HUDEP-2 (cell line): ENCODE measurements at regions not wholly inside any gene's neighbourhood (a gene's known extent, or its start where the extent isn't known, plus 50 kb on each side); places are given as distances from the start of the nearest gene placed in this dataset.

Experiments used
- DNase-seq, 76 experiments: peaks; one replicate each; lab custom pipeline; 2025; ENCODE audit not compliant: unreplicated experiment in 76 of 76; lab: John Stamatoyannopoulos, UW

DNA sequence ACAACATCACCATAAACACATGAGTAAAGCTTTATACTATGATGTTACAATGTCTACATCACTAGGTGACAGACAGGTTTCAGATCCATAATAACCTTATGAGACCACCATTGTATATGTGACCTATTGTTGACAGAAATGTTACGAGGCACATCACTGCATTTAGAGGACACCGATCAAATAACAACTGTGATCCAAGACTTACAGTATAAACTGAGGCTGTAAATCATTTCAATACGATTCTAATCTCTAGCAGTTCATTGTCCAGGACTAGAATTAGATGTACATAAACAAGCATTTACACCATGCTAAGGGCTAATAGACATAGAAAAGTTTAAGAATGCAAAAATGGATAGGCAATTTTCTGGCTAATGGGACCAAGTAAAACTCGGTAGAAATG lies 491.9 kb upstream of the ROBO1 start:
- DNase-seq = no peak

GRCh38 chr3:80252113-80252512 lies 484.3 kb upstream of the ROBO1 start:
- DNase-seq = no peak

- no peak for DNase-seq
Measured at GRCh38 chr3:80247766-80248165, 480.0 kb upstream of the ROBO1 start.

GRCh38 chr3:80244390-80244789 lies 476.6 kb upstream of the ROBO1 start:
- no peak for DNase-seq

- DNase-seq = no peak
Measured at GRCh38 chr3:80241791-80242190, 474.0 kb upstream of the ROBO1 start.

DNA sequence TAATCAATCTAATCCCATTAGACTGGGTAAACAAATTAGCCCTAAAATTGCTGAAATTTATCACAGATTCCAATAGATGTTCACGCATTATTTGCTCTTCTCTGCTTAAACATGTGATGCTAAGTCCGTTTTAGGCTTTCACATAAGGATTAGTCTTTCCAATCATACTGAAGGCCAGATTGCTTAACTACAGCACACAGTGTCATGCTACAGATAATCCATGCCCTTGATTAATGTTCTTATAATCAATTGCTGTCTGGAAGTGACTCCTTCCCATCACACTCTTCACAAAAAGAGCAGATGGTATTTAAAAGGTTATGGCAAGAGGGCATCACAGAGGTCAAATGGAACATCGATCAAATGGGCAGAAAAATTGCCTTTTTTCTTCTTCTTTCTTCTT lies 471.5 kb upstream of the ROBO1 start:
- no peak for DNase-seq

DNA sequence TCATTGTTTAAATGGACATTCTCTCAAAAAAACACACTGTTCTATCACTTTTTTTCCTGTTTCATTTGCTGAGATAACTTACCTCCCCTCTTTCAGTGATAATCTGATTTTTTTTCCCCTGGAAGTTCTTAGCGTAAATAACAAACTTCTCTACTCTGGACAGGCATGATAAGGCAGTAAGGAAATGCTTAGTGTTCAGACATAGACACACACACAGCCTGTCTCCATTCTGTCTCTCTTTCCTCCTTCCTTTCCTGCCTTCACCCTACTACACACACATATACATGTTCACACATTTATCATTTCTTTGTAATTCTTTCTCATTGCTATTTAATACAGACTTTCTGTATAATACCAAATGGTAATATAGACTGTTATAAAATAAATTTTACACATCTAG lies 470.8 kb upstream of the ROBO1 start:
- no peak for DNase-seq

- no peak for DNase-seq
Measured at GRCh38 chr3:80238152-80238551, 470.4 kb upstream of the ROBO1 start.

DNA sequence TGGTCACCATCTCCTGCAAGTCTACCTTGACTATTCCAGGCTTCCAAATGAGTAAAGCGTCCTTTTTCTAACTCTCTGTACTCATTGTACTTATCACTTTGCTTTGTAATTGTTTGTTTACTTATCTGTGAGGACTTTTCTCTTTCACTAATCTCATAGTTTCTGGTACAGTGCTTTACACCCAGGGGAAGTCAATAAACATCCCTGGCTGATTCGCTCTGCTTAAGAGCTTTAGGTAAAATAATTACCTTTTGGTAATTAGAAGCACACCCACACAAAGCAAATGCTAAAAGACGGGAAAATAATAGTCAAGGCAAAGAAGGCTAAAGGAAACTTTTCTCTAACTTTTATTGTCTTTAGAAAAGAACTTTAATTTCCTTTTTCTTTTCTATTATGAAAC lies 466.9 kb upstream of the ROBO1 start:
- DNase-seq = no peak

DNA sequence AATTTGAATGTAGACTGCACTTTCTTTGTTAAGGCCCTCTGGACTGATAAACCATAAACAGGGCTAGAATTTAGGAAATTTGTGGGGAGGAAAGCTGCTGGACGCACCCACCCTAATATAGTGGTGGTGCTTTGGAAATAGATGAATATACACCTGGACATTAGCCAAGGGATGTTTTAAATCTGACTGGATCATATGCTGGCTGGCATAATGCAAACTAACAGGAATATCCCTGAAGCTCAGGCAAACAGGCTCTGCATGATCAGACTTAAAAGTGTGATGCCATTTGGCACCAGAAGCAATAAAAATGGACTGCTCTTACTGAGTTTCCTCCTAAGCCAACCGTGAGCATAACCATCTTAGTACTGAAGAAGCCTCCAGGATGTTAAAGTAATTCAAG lies 465.8 kb upstream of the ROBO1 start:
- no peak for DNase-seq

GRCh38 chr3:80232760-80233159 lies 465.0 kb upstream of the ROBO1 start:
- no peak for DNase-seq

- DNase-seq = no peak
Measured at GRCh38 chr3:80230962-80231361, 463.2 kb upstream of the ROBO1 start.

GRCh38 chr3:80227216-80227615 lies 459.4 kb upstream of the ROBO1 start:
- DNase-seq = no peak

DNA sequence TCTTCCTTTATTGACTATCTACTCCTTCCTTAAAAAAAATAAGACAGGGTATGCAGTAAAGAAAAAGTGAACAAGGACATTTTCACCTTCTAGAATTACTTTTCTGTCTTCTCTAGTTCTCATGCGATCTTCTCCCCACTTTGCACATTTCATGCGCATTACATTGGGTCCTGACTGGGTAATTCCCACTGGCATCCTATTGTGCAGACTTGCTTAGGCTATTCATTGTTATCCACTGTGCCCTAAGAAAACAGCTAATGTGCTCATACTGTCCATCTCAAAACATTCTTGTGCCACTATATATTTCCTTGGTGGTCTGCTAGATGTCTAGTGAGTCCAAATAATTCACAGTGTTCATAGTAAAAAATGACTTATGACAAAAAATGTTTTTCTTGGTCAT lies 447.4 kb upstream of the ROBO1 start:
- no peak for DNase-seq

GRCh38 chr3:80213086-80213485 lies 445.3 kb upstream of the ROBO1 start:
- no peak for DNase-seq

- DNase-seq = no peak
Measured at GRCh38 chr3:80192936-80193335, 425.1 kb upstream of the ROBO1 start.

DNA sequence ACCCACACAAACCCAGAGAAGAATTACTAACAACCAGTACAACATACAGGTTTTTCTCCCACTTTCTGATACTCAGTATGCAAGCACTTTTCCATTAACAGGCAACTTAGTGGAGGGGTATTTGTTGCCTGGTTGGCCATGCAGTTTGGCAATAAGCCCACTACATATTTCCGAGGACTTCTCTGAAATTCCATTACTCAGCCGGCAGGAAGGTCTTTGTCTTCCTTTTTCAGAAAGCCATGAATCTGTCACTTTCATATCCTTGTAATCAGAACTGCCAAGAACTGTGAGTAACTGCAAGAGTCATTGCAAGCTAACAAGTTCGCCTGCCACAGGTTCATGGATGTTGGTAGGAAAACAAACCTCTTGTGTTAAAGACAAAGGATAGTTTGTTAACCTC lies 422.3 kb upstream of the ROBO1 start:
- no peak for DNase-seq

GRCh38 chr3:80187981-80188380 lies 420.2 kb upstream of the ROBO1 start:
- no peak for DNase-seq

- no peak for DNase-seq
Measured at GRCh38 chr3:80159990-80160506, 392.2 kb upstream of the ROBO1 start.

GRCh38 chr3:80158332-80158731 lies 390.5 kb upstream of the ROBO1 start:
- DNase-seq = no peak

DNA sequence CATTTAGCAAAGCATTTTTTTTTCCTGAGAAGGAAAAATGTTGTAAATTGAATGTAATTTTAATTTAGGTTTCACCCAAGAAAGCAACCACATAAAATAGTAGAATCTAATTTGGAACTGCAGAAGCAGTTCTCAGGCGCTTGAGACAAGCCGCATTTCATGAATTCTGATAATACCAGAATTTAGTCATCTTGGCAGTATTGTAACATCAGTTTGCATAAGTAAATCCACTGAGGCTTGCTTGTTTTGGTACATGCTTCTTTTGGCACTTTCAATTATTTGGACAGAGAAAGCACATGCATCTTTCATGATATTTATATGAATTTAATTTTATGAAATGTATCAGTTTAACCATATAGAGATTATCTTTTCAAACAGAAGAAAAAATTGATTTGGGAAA lies 389.7 kb upstream of the ROBO1 start:
- DNase-seq = no peak

- no peak for DNase-seq
Measured at GRCh38 chr3:80152692-80153091, 384.9 kb upstream of the ROBO1 start.

- DNase-seq = no peak
Measured at GRCh38 chr3:80142714-80143113, 374.9 kb upstream of the ROBO1 start.

- no peak for DNase-seq
Measured at GRCh38 chr3:80141557-80141956, 373.8 kb upstream of the ROBO1 start.
